ENCODE measurements at regions not wholly inside any gene's neighbourhood (a gene's known extent, or its start where the extent isn't known, plus 50 kb on each side); places are given as distances from the start of the nearest gene placed in this dataset.

DNA sequence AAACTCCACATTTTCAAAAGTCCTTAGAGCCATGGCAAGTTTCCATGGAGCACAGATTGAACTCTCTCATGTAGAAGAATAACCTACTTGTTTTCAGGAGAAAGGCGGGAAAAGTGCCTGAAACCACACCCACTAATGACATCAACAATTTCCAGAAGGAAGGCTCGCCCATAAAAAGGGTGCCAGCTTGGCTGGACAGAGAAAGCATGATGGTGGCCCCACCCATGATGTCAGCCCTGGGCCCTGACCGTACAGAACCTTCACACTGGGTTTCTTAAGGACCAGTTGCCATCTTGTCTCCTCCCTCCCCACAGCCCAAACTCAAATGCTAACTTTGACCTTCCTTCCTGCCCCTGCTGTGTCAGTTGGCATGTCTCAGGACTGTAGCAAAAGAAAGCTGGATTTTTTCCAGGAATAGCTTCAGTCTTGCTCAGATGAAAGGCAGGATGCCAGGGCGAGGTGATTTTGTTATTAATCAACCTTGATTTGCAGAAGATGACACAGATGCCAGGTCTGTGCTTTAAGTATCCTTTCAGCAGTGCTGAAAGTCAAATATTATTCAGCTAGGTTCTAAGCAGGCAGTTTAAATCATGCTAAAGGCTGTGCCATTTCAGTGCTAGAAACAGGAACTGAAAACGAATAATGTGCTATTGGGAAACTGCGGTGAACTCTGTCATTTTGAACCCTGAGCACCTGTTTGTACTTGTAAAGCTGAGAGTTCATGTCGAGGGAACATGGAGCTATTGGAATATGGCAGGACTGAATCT, 89.5 kb upstream of the RFC3 start:
- POLR2A ChIA-PET (ENCODE audit: unreplicated experiment): no interaction called here
- intact Hi-C loops (cut with micrococcal nuclease): loop anchor here (10.0 kb wide), 2 partner anchors 404 to 604 kb away; no protein-coding TSS in a partner anchor

More for the DNA sequence above, 89.5 kb upstream of the RFC3 start:
- no peak overlapping the region for H2AK9ac ChIP-seq (replicated peaks; ENCODE audit: low read depth, low read length, poor library complexity)
- no peak overlapping the region for H3K56ac ChIP-seq (ENCODE audit: extremely low read depth, insufficient read depth, low read length)
- H3K27me3 ChIP-seq (ENCODE audit: control insufficient read depth, insufficient read depth, low read length): no peaks in the 10 kb centered on the region
- H4K20me1 ChIP-seq (ENCODE audit: insufficient read depth, low read length): no peaks in the 10 kb centered on the region
- H3K4ac ChIP-seq (ENCODE audit: low read depth, low read length): no peak overlapping the region
- H2BK5ac ChIP-seq (ENCODE audit: low read depth, low read length, poor library complexity, severe bottlenecking): no peak overlapping the region
- no peak overlapping the region for H3K14ac ChIP-seq (replicated peaks; ENCODE audit: low read depth, low read length)
- no peak overlapping the region for H4K5ac ChIP-seq (ENCODE audit: low read depth, low read length)
- in situ Hi-C loops (cut with MboI; ENCODE audit: low sequenced_read_pairs) (no loop called here), dilution Hi-C loops (cut with HindIII; ENCODE audit: low sequenced_read_pairs, unreplicated experiment) (no loop called here)
- no peak for DNase-seq
- no peak overlapping the region for H3K18ac ChIP-seq (ENCODE audit: low read depth, low read length)
- no peak overlapping the region for H2BK15ac ChIP-seq (ENCODE audit: low read depth, low read length)
- H2AK5ac ChIP-seq (ENCODE audit: low read depth, low read length): no peak overlapping the region
- no peak overlapping the region for H2AFZ ChIP-seq (replicated peaks; ENCODE audit: low read length, poor library complexity)
- WGBS, 2 experiments (ENCODE audit: extremely low coverage in 2 of 2, insufficient read length in 1 of 2): 65% methylated on average over 5 of the region's 7 CpGs; no CpG with 5 or more reads in 1 of the 2 experiments
- BruUV-seq (replicated peaks): no TSS peak
- CTCF ChIA-PET: no interaction called here
- H3K79me1 ChIP-seq (ENCODE audit: low read depth in 1 of 2, low read length in 2 of 2): no peaks in the 10 kb centered on the region
- no peaks in the 10 kb centered on the region for H3K9me3 ChIP-seq (ENCODE audit: control insufficient read depth, insufficient read depth, low read length)
- H4K91ac ChIP-seq (ENCODE audit: insufficient read depth, low read depth, low read length): no peak overlapping the region
- H3K9ac ChIP-seq (ENCODE audit: low read depth, low read length): no peak overlapping the region
- no peak overlapping the region for H3K4me3 ChIP-seq (ENCODE audit: insufficient read depth, low read depth, low read length)
- no peak overlapping the region for H3K27ac ChIP-seq (ENCODE audit: insufficient read depth, low read length)
- no peak overlapping the region for H4K8ac ChIP-seq (ENCODE audit: low read depth in 2 of 2, low read length in 2 of 2)
- no peak overlapping the region for H3K4me2 ChIP-seq (ENCODE audit: low read depth, low read length)
- H3K23ac ChIP-seq (ENCODE audit: low read depth, low read length): no peak overlapping the region
- no peak for ATAC-seq (ENCODE audit: low read depth)
- H2BK120ac ChIP-seq (ENCODE audit: low read depth, low read length): no peak overlapping the region
- H3K4me1 ChIP-seq (ENCODE audit: control insufficient read depth, insufficient read depth, low read length): no peaks in the 10 kb centered on the region
- TF ChIP-seq RFX5 (IDR thresholded peaks at IDR 0.05; ENCODE audit: low read depth, low read length) (no peak), RAD21 (IDR thresholded peaks at IDR 0.05; ENCODE audit: low read length) (no peak), POLR2A (IDR thresholded peaks at IDR 0.05; ENCODE audit: low read depth, low read length) (no peak), MXI1 (IDR thresholded peaks at IDR 0.05; ENCODE audit: borderline replicate concordance, low read depth, low read length) (no peak), FOS (IDR thresholded peaks at IDR 0.05; ENCODE audit: low read depth, low read length) (no peak), MAFK (IDR thresholded peaks at IDR 0.05; ENCODE audit: low read depth, low read length) (no peak)
- TF ChIP-seq, protein P1, sequence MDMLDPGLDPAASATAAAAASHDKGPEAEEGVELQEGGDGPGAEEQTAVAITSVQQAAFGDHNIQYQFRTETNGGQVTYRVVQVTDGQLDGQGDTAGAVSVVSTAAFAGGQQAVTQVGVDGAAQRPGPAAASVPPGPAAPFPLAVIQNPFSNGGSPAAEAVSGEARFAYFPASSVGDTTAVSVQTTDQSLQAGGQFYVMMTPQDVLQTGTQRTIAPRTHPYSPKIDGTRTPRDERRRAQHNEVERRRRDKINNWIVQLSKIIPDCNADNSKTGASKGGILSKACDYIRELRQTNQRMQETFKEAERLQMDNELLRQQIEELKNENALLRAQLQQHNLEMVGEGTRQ (IDR thresholded peaks at IDR 0.05; ENCODE audit: low read depth, low read length): no peak
- TF ChIP-seq, protein P2, sequence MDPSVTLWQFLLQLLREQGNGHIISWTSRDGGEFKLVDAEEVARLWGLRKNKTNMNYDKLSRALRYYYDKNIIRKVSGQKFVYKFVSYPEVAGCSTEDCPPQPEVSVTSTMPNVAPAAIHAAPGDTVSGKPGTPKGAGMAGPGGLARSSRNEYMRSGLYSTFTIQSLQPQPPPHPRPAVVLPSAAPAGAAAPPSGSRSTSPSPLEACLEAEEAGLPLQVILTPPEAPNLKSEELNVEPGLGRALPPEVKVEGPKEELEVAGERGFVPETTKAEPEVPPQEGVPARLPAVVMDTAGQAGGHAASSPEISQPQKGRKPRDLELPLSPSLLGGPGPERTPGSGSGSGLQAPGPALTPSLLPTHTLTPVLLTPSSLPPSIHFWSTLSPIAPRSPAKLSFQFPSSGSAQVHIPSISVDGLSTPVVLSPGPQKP (IDR thresholded peaks at IDR 0.05; ENCODE audit: borderline replicate concordance, low read depth, low read length): no peak
- H3K36me3 ChIP-seq (ENCODE audit: control insufficient read depth, insufficient read depth, low read length): no peaks in the 10 kb centered on the region
- H2BK20ac ChIP-seq (ENCODE audit: low read depth, low read length): no peak overlapping the region
- no peaks in the 10 kb centered on the region for H3K9me1 ChIP-seq (ENCODE audit: insufficient read depth, low read length)

Data from IMR-90 (cell line).